Neural progenitor cell (in vitro differentiated cells): ENCODE measurements at regions not wholly inside any gene's neighbourhood (a gene's known extent, or its start where the extent isn't known, plus 50 kb on each side); places are given as distances from the start of the nearest gene placed in this dataset.

Experiments
- DNase-seq: peaks from one replicate; pipeline ENCODE4 v3.0.0-alpha.2; 2016; ENCODE audit warnings: low spot score
- H2AFZ ChIP-seq: fragments of 200-600 bp; sonication (generic); replicated peaks from 2 replicates; pipeline ENCODE4 v1.6.1; 2016; ENCODE audit warnings: antibody characterized with exemption
- H3F3A ChIP-seq: fragments of 200-600 bp; sonication (generic); 2 replicates; pipeline ENCODE4 v1.6.1; 2016; ENCODE audit warnings: antibody characterized with exemption, low read depth
- H3K27ac ChIP-seq: fragments of 200-600 bp; sonication (generic); 2 replicates; pipeline ENCODE4 v1.5.1; 2016; ENCODE audit warnings: mild to moderate bottlenecking
- H3K27me3 ChIP-seq: fragments of 200-600 bp; sonication (generic); 2 replicates; pipeline ENCODE4 v1.6.1; 2016; ENCODE audit warnings: mild to moderate bottlenecking, moderate library complexity
- H3K36me3 ChIP-seq: fragments of 200-600 bp; sonication (generic); 2 replicates; pipeline ENCODE4 v1.5.1; 2016
- H3K4me1 ChIP-seq: fragments of 200-600 bp; sonication (generic); 2 replicates; pipeline ENCODE4 v1.6.1; 2016; ENCODE audit warnings: mixed run types
- H3K4me2 ChIP-seq: fragments of 200-600 bp; sonication (generic); 2 replicates; pipeline ENCODE4 v1.6.1; 2016
- H3K4me3 ChIP-seq: fragments of 200-600 bp; sonication (generic); 2 replicates; pipeline ENCODE4 v1.5.1; 2016
- H3K79me2 ChIP-seq: fragments of 200-600 bp; sonication (generic); 2 replicates; pipeline ENCODE4 v1.6.1; 2016; ENCODE audit warnings: low read depth
- H3K9ac ChIP-seq: fragments of 200-600 bp; sonication (generic); 2 replicates; pipeline ENCODE4 v1.6.1; 2016
- H3K9me3 ChIP-seq: fragments of 200-600 bp; sonication (generic); 2 replicates; pipeline ENCODE4 v1.5.1; 2016; ENCODE audit warnings: low read depth
- H4K20me1 ChIP-seq: fragments of 200-600 bp; sonication (generic); 2 replicates; pipeline ENCODE4 v1.6.1; 2016; ENCODE audit warnings: low read depth
- H3K27ac Mint-ChIP-seq: 3 replicates; pipeline ENCODE4 v1.8.0; 2021; ENCODE audit warnings: mixed read lengths
- H3K27me3 Mint-ChIP-seq: 2 replicates; pipeline ENCODE4 v1.8.0; 2022; ENCODE audit warnings: low read depth, mild to moderate bottlenecking, inconsistent platforms, moderate library complexity, mixed read lengths; ENCODE audit not compliant: insufficient read depth
- H3K36me3 Mint-ChIP-seq: 3 replicates; pipeline ENCODE4 v1.8.0; 2021; ENCODE audit warnings: mixed read lengths
- H3K4me1 Mint-ChIP-seq: 3 replicates; pipeline ENCODE4 v1.8.0; 2021; ENCODE audit warnings: mixed read lengths
- H3K4me3 Mint-ChIP-seq: 3 replicates; pipeline ENCODE4 v1.8.0; 2021; ENCODE audit warnings: mild to moderate bottlenecking, moderate library complexity, mixed read lengths
- H3K9me3 Mint-ChIP-seq: 3 replicates; pipeline ENCODE4 v1.8.0; 2020; ENCODE audit warnings: mixed read lengths
- EZH2 ChIP-seq: fragments of 200-600 bp; sonication (generic); IDR thresholded peaks from 2 replicates; pipeline ENCODE4 v1.6.1; 2017; ENCODE audit warnings: antibody characterized with exemption, mild to moderate bottlenecking, moderate library complexity
- EZH2phosphoT487 ChIP-seq: fragments of 200-600 bp; sonication (generic); IDR thresholded peaks from 2 replicates; pipeline ENCODE4 v1.6.1; 2017; ENCODE audit warnings: antibody characterized with exemption
- TF ChIP-seq, protein P1 (sequence below): fragments of 200-600 bp; sonication (generic); IDR thresholded peaks from 2 replicates; pipeline ENCODE4 v1.5.1; 2017; ENCODE audit warnings: antibody characterized with exemption, mild to moderate bottlenecking

DNA sequence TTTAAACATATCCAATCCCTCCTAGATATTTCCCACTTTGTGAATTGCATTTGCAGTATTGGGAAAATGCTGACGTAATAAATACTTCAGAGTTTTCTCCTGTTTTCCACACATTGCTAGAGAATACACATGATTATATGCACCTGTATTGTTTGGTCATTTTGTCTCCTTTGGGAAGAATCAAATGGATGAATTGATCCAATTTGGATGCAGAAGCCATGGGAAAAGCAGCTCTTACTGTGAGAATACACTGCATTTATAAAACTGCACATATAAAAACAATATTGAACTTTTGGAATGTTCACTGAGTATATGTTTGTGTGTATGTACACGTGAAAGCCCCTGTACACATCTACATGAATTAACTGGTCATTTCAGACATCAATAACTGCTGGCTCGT, 306.6 kb upstream of the LYPLAL1 start:
- Histone ChIP-seq H3K9ac (no peak overlapping the region), H3F3A (no peaks in the 10 kb centered on the region), H3K27me3 (no peaks in the 10 kb centered on the region), H3K4me2 (no peak overlapping the region), H3K27ac (no peak overlapping the region), H3K4me1 (no peaks in the 10 kb centered on the region), H3K79me2 (no peaks in the 10 kb centered on the region), H2AFZ (no peak overlapping the region), H3K4me3 (no peak overlapping the region), H3K36me3 (no peaks in the 10 kb centered on the region), H4K20me1 (no peaks in the 10 kb centered on the region), H3K9me3 (no peaks in the 10 kb centered on the region)
- Mint-ChIP-seq H3K9me3 (no peaks in the 10 kb centered on the region), H3K27ac (no peak overlapping the region), H3K27me3 (no peaks in the 10 kb centered on the region), H3K4me3 (no peak overlapping the region), H3K36me3 (no peaks in the 10 kb centered on the region), H3K4me1 (peaks cover 9% of the 10 kb centered on the region)
- no peak for DNase-seq
- TF ChIP-seq EZH2phosphoT487 (no peak), EZH2 (no peak)
- TF ChIP-seq, protein P1, sequence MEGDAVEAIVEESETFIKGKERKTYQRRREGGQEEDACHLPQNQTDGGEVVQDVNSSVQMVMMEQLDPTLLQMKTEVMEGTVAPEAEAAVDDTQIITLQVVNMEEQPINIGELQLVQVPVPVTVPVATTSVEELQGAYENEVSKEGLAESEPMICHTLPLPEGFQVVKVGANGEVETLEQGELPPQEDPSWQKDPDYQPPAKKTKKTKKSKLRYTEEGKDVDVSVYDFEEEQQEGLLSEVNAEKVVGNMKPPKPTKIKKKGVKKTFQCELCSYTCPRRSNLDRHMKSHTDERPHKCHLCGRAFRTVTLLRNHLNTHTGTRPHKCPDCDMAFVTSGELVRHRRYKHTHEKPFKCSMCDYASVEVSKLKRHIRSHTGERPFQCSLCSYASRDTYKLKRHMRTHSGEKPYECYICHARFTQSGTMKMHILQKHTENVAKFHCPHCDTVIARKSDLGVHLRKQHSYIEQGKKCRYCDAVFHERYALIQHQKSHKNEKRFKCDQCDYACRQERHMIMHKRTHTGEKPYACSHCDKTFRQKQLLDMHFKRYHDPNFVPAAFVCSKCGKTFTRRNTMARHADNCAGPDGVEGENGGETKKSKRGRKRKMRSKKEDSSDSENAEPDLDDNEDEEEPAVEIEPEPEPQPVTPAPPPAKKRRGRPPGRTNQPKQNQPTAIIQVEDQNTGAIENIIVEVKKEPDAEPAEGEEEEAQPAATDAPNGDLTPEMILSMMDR: no peak

GRCh38 chr1:218867941-218868626, 305.6 kb upstream of the LYPLAL1 start:
- no peak overlapping the region for H3K4me3 Mint-ChIP-seq
- Histone ChIP-seq H3K27me3 (no peaks in the 10 kb centered on the region), H3K79me2 (no peaks in the 10 kb centered on the region), H2AFZ (no peak overlapping the region), H3K9me3 (no peaks in the 10 kb centered on the region), H3K4me1 (no peaks in the 10 kb centered on the region), H3K36me3 (no peaks in the 10 kb centered on the region), H3K4me2 (no peak overlapping the region), H4K20me1 (no peaks in the 10 kb centered on the region), H3F3A (no peaks in the 10 kb centered on the region), H3K4me3 (no peak overlapping the region), H3K27ac (no peak overlapping the region), H3K9ac (no peak overlapping the region)
- no peaks in the 10 kb centered on the region for H3K9me3 Mint-ChIP-seq
- no peak overlapping the region for H3K27ac Mint-ChIP-seq
- no peak for TF ChIP-seq EZH2phosphoT487
- TF ChIP-seq, protein P1: no peak
- TF ChIP-seq EZH2: no peak
- DNase-seq: no peak
- no peaks in the 10 kb centered on the region for H3K36me3 Mint-ChIP-seq
- no peaks in the 10 kb centered on the region for H3K27me3 Mint-ChIP-seq
- peaks cover 9% of the 10 kb centered on the region for H3K4me1 Mint-ChIP-seq

DNA sequence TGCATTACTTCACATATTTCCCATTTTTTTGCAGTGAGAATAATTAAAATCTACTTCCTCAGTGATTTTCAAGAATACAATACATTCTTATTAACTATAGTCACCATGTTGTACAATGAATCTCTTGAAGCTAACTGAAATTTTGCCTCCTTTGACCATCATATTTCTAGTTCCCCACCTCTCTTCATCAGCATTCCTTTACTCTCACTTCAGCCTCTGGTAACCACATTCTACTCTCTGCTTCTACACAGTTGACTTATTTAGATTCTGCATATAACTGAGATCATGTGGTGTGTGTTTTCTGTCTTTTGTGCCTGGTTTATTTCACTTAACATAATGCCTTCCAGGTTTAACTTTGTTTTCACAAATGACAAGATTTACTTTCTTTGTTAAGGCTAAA, 304.4 kb upstream of the LYPLAL1 start:
- no peaks in the 10 kb centered on the region for H3K79me2 ChIP-seq
- H3K27me3 ChIP-seq: no peaks in the 10 kb centered on the region
- H3K4me2 ChIP-seq: no peak overlapping the region
- H4K20me1 ChIP-seq: no peaks in the 10 kb centered on the region
- Mint-ChIP-seq H3K4me3 (no peak overlapping the region), H3K27me3 (no peaks in the 10 kb centered on the region), H3K27ac (no peak overlapping the region), H3K36me3 (no peaks in the 10 kb centered on the region), H3K9me3 (no peaks in the 10 kb centered on the region), H3K4me1 (peaks cover 6% of the 10 kb centered on the region)
- no peak overlapping the region for H2AFZ ChIP-seq
- H3K9me3 ChIP-seq: no peaks in the 10 kb centered on the region
- DNase-seq: no peak
- H3K9ac ChIP-seq: no peak overlapping the region
- no peak overlapping the region for H3K4me3 ChIP-seq
- no peaks in the 10 kb centered on the region for H3K36me3 ChIP-seq
- H3F3A ChIP-seq: no peaks in the 10 kb centered on the region
- TF ChIP-seq EZH2 (no peak), EZH2phosphoT487 (no peak)
- TF ChIP-seq, protein P1: no peak
- H3K27ac ChIP-seq: no peak overlapping the region
- H3K4me1 ChIP-seq: no peaks in the 10 kb centered on the region
